Activated CD8-positive, alpha-beta memory T cell treated with anti-CD3 and anti-CD28 coated beads, Interleukin-2, amount 50 U/mL, for 1 hour (primary cell): ENCODE measurements at regions not wholly inside any gene's neighbourhood (a gene's known extent, or its start where the extent isn't known, plus 50 kb on each side); places are given as distances from the start of the nearest gene placed in this dataset.

Source experiments
- DNase-seq: peaks from one replicate; pipeline ENCODE4 v3.0.0-alpha.2; 2020; ENCODE audit errors: extremely low read depth

DNA sequence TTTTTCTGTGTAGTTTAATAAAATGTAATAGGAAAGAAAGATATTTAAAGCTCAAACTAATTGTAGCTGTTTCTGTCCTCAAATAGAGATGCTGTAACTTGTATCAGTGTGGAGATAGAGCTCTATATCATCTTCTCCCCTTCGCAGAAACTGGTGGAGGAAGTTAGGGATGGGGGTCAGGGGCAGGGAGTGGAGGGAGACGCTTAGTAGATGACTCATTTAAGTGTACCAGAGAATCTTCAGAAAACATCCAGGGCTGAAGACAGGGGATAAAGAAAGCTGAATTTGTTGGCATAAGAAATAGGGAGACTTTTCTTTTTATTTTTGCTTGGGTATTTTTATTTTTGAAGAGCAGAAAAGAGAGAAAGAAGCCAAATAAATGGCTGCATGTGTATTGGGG is 282.6 kb upstream of the DPYD start:
- DNase-seq = no peak

GRCh38 chr1:98201666-98202081 is 280.8 kb upstream of the DPYD start:
- no peak for DNase-seq

- no peak for DNase-seq
Observed at GRCh38 chr1:98197356-98197755, 276.5 kb upstream of the DPYD start.

GRCh38 chr1:98196012-98196411 is 275.2 kb upstream of the DPYD start:
- no peak for DNase-seq

DNA sequence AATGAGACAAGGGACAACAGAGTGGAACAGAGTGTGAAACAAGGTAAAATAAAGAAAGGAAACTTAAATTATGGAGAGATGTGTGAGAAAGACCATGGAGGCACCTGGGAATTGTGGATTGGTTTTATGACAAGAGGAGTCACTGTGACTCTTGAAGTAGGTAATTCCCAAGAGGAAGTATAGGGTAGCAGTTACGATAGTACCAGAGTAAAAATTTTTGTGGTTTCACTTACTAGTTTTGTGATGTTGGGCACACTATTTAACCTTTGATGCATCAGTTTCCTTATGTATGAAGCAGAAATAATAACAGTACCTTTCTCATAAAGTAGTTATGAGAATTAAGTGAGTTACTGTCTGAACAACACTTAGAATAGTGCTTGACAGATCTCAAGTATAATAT is 267.9 kb upstream of the DPYD start:
- no peak for DNase-seq

GRCh38 chr1:98184856-98185255 is 264.0 kb upstream of the DPYD start:
- DNase-seq = no peak

DNA sequence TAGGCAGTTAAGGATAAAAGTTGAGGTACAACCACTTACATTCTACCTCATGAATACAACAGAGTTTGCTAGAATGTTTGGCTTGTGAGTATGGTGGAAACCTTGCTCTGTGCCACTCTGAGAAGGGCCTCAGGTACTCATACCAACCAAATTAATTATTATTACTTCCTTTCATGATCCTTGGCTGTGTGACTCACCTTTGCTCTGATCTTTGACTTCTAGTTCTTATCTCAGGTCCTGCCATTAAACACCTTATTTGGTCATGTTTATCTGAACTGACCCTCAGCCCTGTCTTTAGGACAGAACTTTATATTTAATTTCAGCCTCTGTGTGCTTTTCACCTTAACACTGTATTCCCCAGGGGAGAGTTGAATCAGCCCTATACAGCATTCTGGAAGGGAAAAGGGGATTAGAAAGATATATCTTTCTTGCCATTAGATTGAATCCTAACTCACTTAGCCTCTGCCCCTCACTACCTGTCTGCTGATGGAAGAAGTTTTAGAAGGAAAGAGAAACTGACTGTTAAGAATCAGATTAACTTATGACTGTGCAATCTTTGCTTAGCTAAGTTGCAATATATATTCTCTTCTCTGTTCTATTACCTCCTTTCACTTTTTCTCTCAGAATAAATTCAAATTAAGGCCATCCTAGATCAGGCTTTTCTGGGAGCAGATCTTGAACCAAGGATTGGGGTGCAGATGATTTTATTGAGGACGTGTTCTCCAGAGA is 260.4 kb upstream of the DPYD start:
- no peak for DNase-seq

DNA sequence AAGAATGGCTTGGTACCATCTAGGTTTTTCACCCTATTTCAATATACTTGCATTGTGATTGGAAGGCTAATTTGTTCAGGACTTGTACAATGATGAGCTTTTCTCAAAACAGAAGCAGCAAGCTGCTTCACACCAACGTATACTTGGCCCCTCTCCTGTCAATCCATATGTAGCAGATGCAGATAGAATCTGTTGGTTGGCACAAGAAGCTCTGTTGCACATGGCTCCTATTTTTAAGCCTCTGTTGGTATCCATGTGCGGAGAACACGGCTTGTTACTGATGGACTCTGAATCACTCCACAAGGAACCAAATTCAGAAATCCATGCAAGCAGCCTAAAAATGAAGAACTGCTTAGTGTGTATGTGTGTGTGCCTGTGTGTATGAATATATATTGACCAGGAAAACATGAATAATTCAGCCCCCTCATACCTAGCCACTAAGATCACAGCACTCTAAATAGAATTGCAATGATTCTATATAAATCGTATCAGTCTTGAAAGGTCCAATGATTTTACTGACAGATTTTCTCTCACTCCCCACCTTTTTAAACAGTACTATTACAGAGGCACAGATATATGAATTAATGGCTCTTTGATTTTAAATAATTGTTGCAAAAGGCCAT is 258.4 kb upstream of the DPYD start:
- DNase-seq = no peak

DNA sequence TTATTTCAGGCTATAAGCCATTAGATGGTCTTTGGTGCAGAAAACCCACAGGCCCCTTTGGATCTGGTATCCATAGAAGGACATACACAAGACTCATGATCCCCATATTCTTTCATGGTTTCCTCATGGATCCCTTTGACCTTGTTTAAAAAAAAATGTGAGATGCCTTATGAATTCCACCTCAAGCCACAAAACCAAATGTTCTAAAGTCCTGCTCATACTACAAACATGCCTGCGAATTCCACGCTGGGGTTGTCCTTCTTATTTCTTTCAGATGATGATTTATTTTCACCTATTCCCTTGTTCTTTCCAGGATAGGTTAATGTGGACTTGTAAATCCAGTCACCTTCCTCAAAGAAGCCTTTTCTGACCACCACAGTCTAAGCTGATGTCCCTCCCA is 256.9 kb upstream of the DPYD start:
- no peak for DNase-seq

- no peak for DNase-seq
Observed at GRCh38 chr1:98176936-98177335, 256.1 kb upstream of the DPYD start.

GRCh38 chr1:98176414-98176813 is 255.6 kb upstream of the DPYD start:
- no peak for DNase-seq

GRCh38 chr1:98172578-98172977 is 251.7 kb upstream of the DPYD start:
- DNase-seq = no peak

- DNase-seq = no peak
Observed at GRCh38 chr1:98172022-98172421, 251.2 kb upstream of the DPYD start.

DNA sequence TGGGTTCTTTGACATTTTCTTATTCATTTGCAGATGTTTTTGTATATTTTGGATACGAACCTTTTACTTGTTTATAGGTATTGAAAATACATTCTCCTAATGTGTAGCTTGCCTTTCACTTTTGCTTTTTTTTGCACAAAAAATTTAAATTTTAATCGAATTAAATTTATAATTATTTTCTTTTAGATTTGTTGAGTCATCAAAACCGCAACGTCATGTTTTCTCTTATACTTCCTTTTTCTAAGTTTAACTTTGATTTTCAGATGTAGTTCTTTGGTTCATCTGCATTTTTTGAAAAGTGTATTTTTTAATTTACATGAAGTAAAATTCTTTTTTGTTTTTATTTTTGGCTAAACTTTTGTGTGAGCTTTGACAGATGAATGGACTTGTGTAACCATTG is 243.7 kb upstream of the DPYD start:
- no peak for DNase-seq

GRCh38 chr1:98157524-98158313 is 236.9 kb upstream of the DPYD start:
- DNase-seq = no peak

- no peak for DNase-seq
Observed at GRCh38 chr1:98147280-98147679, 226.4 kb upstream of the DPYD start.

DNA sequence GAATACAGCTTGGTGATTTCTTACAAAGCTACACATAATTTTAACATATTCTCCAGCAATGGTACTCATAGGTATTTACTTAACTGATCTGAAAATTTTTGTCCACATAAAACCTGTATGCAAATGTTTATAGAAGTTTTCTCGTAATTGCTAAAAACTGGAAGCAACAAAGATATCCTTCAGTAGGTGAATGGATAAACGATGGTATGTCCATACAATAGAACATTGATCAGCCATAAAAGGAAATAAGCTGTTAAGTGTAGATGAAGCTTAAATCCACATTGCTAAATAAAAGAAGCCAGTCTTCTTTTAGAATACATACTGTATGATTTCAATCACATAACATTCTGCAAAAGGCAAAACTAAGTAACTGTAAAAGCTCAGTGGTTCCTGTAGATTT is 224.8 kb upstream of the DPYD start:
- DNase-seq = no peak

DNA sequence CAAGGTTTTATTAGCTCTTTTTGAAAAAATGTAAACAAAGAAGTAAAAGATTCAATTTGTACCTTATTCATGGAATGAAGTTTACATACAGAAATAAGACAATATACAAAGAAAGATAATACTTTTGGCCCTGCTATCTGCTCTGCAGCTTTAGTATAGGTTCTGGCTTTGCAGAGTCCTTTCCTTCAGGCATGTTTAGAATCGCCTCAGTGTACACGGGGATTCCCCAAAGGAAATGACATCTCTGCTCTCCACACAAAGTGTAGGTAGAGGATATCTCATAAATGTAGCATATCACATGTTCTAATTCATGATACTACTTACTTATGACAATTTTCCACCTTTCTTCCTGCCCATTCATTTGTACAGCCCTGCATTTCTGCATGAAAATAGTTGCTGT is 222.6 kb upstream of the DPYD start:
- no peak for DNase-seq

- DNase-seq = no peak
Observed at GRCh38 chr1:98133131-98133530, 212.3 kb upstream of the DPYD start.

DNA sequence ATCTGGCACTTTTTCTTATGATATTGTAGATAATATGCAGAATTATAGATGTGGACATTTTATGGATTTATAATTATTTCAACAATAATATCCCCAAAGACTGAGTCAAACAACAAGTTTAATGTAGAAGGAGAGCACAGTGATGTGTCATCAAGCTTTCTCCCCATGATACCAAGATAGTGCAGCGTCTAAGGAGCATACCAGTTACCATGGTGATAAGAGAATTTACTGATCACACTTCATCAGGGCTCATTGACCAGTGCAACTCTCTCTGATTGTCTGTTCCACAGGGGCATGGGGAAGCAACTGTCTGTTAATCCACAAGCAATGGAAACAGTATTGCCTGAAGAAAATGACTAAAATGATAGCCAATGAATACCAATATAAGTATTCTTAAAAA is 209.6 kb upstream of the DPYD start:
- DNase-seq = no peak

DNA sequence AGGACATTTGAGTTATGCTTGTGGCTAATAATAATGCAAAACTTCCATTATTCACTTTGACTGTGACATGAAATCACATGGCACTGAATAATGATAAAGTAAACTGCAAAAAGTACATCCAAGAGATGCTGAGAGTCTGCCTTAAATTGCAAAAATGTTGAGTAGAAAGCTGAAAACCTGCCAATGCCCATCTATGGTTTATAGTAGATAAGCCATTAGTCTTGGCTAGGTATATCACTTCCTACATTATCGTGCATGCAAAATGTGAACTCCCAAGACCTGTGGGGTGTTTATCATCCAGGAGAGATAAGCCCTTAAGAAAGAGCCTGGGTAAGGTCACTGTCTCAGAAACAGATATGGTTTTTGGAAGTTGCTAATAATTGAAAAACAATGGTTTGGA is 208.7 kb upstream of the DPYD start:
- no peak for DNase-seq

- no peak for DNase-seq
Observed at GRCh38 chr1:98126740-98127139, 205.9 kb upstream of the DPYD start.

GRCh38 chr1:98121646-98122045 is 200.8 kb upstream of the DPYD start:
- DNase-seq = no peak
